Brain microvascular endothelial cell (primary cell): ENCODE measurements at regions not wholly inside any gene's neighbourhood (a gene's known extent, or its start where the extent isn't known, plus 50 kb on each side); places are given as distances from the start of the nearest gene placed in this dataset.

Source experiments
- DNase-seq: peaks from one replicate; pipeline ENCODE4 v3.0.0-alpha.2; 2020
- H3K27ac ChIP-seq: fragments of 250-450 bp; sonication (Bioruptor Pico); 2 replicates; pipeline ENCODE4 v1.5.1; 2020; ENCODE audit warnings: mild to moderate bottlenecking, moderate library complexity
- H3K27me3 ChIP-seq: fragments of 250-450 bp; sonication (Bioruptor Pico); replicated peaks from 2 replicates; pipeline ENCODE4 v1.5.1; 2020; ENCODE audit warnings: mild to moderate bottlenecking
- H3K36me3 ChIP-seq: fragments of 250-450 bp; sonication (Bioruptor Pico); replicated peaks from 2 replicates; pipeline ENCODE4 v1.5.1; 2020; ENCODE audit warnings: mild to moderate bottlenecking
- H3K4me3 ChIP-seq: 2 replicates; pipeline ENCODE4 v1.5.1; 2011; ENCODE audit warnings: low read depth, mild to moderate bottlenecking, control low read depth, low read length, moderate library complexity
- in situ Hi-C: cut with HindIII; loops from 2 replicates; pipeline ENCODE4 v1.10.0; 2017; ENCODE audit warnings: low sequenced_read_pairs, low pct_ligation_motif_present
- TF ChIP-seq, protein P1 (sequence below): IDR thresholded peaks from 2 replicates; pipeline ENCODE4 v1.5.1; 2011; ENCODE audit warnings: low read depth, mild to moderate bottlenecking, moderate library complexity, low read length, control low read depth, inconsistent platforms; ENCODE audit errors: missing control alignments

DNA sequence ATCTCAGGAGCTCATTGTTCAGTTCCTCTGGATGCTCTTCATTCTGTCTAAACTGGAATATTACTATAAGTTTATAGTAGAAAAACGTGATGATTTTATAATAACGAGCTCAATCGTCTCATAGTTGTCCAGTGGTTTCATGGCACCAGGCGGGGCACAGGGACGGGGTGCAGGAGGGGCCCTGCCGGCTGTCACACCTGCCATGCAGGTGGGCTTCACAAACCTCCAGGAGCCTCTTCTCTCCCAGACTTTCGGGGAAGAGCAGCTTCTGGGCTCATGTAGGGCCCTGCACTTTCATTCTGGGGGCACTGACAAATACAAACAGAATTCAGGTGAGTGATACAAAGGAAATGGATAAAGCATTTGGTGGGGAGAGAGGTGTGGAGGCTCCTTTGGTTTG lies 146.9 kb upstream of the KLF6 start:
- no peaks in the 10 kb centered on the region for H3K36me3 ChIP-seq
- H3K27me3 ChIP-seq: no peaks in the 10 kb centered on the region
- in situ Hi-C loops: no loop called here
- TF ChIP-seq, protein P1, sequence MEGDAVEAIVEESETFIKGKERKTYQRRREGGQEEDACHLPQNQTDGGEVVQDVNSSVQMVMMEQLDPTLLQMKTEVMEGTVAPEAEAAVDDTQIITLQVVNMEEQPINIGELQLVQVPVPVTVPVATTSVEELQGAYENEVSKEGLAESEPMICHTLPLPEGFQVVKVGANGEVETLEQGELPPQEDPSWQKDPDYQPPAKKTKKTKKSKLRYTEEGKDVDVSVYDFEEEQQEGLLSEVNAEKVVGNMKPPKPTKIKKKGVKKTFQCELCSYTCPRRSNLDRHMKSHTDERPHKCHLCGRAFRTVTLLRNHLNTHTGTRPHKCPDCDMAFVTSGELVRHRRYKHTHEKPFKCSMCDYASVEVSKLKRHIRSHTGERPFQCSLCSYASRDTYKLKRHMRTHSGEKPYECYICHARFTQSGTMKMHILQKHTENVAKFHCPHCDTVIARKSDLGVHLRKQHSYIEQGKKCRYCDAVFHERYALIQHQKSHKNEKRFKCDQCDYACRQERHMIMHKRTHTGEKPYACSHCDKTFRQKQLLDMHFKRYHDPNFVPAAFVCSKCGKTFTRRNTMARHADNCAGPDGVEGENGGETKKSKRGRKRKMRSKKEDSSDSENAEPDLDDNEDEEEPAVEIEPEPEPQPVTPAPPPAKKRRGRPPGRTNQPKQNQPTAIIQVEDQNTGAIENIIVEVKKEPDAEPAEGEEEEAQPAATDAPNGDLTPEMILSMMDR: no peak
- H3K27ac ChIP-seq: no peak overlapping the region
- H3K4me3 ChIP-seq: no peak overlapping the region
- no peak for DNase-seq

DNA sequence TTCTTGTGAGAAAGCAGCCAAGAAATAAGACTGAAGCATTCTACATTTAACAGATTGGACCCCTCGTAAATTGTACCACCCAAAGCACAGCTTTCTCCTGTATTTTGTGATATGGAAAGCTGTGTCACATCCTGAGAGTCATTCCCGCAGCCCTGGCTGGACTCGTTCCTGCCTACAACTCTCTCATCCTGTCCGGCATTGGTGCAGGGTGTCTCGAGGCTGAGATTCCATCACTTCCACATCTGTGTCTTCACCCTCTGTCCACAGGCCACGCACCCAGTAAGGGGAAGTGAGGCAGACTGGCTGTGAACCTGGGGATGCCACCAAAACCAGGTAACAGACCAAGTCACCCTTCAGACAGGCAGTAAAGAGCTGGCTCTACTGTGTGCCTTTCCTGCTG lies 146.2 kb upstream of the KLF6 start:
- TF ChIP-seq, protein P1: no peak
- Histone ChIP-seq H3K27ac (no peak overlapping the region), H3K4me3 (no peak overlapping the region), H3K36me3 (no peaks in the 10 kb centered on the region), H3K27me3 (no peaks in the 10 kb centered on the region)
- DNase-seq: no peak
- in situ Hi-C loops: no loop called here

DNA sequence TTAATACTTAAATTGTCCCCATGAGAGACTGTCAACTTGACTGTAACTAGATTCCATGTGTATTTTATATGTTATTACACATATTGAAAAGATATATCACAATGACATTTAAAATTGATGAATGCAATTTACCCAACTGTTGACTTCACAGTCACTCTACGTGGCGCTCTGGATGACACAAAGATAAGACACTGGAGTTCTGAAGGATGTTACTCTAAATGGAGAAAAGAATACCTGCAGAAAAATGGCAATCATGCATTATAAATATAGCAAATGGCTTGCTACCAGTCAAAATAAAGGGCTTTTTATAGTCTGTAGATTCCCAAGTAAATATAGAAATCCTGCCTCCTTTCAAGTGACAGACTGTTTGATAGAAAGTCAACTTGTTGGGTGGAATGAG lies 143.6 kb upstream of the KLF6 start:
- Histone ChIP-seq H3K27me3 (no peaks in the 10 kb centered on the region), H3K27ac (no peak overlapping the region), H3K4me3 (no peak overlapping the region), H3K36me3 (no peaks in the 10 kb centered on the region)
- DNase-seq: no peak
- in situ Hi-C loops: no loop called here
- TF ChIP-seq, protein P1: no peak

DNA sequence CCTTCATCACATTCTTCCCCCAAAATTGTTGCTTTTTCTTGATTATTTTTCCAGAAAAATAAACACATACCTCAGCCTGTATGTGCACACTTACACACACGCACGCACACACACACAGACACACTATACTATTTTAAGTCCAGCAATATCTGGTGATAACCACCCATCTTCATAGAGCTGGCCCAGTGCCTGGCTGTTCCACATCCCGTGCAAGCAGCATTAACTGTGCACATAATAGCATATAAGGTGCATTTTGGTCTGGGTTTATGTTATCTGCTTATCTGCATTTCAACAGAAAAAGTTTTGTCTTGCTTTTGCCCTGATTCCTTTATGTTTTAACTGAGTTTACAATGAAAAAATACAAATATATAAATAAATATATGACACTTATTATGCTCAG lies 143.1 kb upstream of the KLF6 start:
- H3K27ac ChIP-seq: no peak overlapping the region
- in situ Hi-C loops: no loop called here
- H3K36me3 ChIP-seq: no peaks in the 10 kb centered on the region
- H3K4me3 ChIP-seq: no peak overlapping the region
- TF ChIP-seq, protein P1: no peak
- H3K27me3 ChIP-seq: no peaks in the 10 kb centered on the region
- no peak for DNase-seq

DNA sequence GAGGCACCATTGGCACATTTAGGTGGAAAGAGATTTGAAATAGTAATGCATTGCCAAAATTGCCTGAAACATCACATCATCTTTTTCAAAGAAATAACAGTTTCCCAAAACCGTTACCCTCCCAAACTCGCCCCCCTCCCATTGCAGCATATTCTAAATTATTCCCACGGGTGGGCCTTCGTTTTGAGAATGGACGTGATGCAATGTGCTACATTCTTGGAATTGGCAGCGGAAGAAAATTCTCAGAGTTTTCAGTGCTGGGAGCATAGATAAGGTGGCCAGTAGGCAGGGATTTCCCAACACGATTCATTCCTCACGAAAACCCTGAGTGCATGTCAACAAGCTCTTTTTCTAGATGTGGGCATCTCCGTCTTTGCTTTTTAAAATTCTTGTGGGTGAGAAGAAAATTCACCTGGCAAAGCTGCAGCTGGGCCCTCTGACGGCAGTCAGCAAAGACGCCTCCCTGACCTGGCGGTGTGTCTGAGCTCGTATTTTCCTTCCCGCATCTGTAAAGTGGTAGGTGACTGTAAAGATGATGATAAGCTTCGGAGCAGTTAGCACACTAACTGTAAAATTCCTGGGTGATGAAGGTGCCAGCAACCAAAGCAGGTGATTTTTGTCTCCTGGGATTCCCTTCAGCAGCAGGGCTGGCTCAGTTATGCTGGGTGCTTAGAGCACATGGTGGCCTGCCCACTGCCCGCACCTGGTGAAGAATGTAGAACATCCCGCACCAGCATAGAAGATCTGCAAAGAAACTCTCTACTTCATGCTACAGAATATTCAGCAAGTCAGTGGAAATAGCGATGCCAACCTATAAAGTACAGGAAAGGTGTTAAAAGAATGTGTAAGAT lies 141.9 kb upstream of the KLF6 start:
- Histone ChIP-seq H3K27ac (peak overlapping the region; percentile 50), H3K27me3 (no peaks in the 10 kb centered on the region), H3K4me3 (no peak overlapping the region), H3K36me3 (no peaks in the 10 kb centered on the region)
- TF ChIP-seq, protein P1: no peak
- in situ Hi-C loops: no loop called here
- DNase-seq: peak; percentile 48

DNA sequence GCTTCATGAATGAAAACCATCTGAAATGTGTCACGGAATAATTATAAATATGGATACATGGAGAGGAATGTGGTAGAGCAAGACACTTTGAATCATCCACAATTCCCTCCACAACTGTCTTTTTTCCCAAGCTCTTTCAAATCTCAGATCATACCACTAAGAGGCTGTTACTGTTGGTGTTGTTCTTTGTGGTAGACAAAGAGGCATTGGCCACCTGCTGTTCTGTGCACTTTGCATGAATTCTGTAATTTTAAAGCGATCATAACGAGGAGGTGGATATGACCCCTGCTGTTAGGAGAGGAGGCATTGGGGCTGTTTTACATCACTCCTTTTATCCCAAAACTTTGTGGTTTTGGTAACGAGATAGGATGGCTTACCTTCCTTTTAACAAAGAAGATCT lies 141.2 kb upstream of the KLF6 start:
- in situ Hi-C loops: no loop called here
- DNase-seq: peak; percentile 9
- H3K27me3 ChIP-seq: no peaks in the 10 kb centered on the region
- TF ChIP-seq, protein P1: no peak
- H3K27ac ChIP-seq: peak overlapping the region; percentile 50
- H3K4me3 ChIP-seq: no peak overlapping the region
- H3K36me3 ChIP-seq: no peaks in the 10 kb centered on the region
